ENCODE measurements at regions not wholly inside any gene's neighbourhood (a gene's known extent, or its start where the extent isn't known, plus 50 kb on each side); places are given as distances from the start of the nearest gene placed in this dataset.

DNA sequence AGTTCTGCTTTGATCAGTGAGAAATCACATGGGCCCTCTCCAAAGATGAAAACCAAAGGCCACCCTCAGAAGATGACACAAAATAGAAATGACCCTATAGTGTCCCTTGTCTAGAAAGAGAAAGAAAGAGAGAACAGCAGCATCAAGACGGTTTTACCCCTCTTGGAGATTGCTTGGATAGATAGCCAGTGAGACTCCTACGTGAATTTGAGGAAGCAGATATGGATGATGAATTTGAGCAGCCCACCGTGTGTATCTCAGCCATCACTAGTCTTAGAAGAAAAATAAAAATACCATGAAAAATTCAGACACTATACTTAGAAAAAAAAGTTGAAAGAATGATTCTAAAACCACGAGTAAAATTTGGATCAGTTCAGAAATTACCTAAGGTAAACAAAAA lies 329.1 kb upstream of the CNTNAP5 start:
- Mint-ChIP-seq H3K4me1 (ENCODE audit: low read depth) (no peaks in the 10 kb centered on the region), H3K4me3 (no peak overlapping the region), H3K27me3 (ENCODE audit: insufficient read depth) (no peaks in the 10 kb centered on the region), H3K36me3 (ENCODE audit: low read depth) (no peaks in the 10 kb centered on the region), H3K9me3 (peaks cover 53% of the 10 kb centered on the region), H3K27ac (no peak overlapping the region)
- TF ChIP-seq, protein P1, sequence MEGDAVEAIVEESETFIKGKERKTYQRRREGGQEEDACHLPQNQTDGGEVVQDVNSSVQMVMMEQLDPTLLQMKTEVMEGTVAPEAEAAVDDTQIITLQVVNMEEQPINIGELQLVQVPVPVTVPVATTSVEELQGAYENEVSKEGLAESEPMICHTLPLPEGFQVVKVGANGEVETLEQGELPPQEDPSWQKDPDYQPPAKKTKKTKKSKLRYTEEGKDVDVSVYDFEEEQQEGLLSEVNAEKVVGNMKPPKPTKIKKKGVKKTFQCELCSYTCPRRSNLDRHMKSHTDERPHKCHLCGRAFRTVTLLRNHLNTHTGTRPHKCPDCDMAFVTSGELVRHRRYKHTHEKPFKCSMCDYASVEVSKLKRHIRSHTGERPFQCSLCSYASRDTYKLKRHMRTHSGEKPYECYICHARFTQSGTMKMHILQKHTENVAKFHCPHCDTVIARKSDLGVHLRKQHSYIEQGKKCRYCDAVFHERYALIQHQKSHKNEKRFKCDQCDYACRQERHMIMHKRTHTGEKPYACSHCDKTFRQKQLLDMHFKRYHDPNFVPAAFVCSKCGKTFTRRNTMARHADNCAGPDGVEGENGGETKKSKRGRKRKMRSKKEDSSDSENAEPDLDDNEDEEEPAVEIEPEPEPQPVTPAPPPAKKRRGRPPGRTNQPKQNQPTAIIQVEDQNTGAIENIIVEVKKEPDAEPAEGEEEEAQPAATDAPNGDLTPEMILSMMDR (IDR thresholded peaks at IDR 0.05), result no peak
- no peak for DNase-seq

DNA sequence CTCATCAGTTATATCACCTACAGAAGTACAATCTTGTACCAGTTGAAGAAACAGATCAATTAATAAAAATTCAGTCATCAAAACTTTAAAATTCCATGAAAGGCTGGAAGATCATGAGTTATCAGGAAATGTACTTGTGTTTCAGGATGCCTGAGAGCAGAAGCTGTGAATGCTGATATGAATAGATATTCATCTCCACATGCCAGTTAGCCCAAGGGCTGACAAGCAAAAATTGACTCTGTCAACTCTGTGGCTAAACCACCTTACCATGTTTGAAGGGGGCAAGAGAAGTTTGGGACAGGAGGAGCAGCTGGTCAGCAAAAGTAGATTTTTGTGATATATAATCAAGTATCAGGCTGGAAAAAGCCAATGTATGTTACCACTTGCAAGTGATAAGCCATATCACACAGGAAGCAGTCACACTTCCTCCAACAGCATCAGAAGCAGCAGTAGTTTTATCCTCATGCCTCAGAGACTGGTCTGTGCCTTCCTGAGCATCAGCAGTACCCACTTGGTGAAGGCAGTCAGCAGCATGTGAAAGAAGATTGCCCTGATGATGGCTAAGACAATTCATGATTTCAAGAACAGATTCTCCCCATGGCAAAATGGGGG lies 328.2 kb upstream of the CNTNAP5 start:
- TF ChIP-seq, protein P1 (IDR thresholded peaks at IDR 0.05), result no peak
- Mint-ChIP-seq H3K4me1 (ENCODE audit: low read depth) (no peaks in the 10 kb centered on the region), H3K27me3 (ENCODE audit: insufficient read depth) (no peaks in the 10 kb centered on the region), H3K27ac (no peak overlapping the region), H3K36me3 (ENCODE audit: low read depth) (no peaks in the 10 kb centered on the region), H3K4me3 (no peak overlapping the region), H3K9me3 (peaks cover 44% of the 10 kb centered on the region)
- DNase-seq, result no peak

DNA sequence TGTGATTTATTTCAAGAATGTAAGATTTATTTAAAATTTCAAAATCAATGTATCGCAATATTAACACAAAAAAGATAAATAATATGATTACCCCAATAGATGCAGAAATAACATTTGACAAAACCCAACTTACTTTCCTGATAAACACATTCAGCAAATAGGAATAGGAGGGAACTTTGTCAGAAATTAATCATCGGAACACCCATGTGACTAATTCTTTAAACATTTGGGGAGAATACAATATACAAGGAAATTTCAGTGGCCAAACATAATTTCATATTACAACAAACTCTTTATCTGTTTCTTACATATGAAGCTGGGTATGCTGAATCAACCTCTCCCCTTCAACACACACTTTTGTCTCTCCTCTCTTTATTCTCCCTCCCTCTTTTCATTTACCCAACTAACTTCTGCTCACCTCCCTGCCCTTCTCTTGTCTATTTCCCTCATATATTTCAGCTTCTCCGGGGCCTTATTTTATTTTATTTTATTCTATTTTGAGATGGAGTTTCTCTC lies 309.6 kb upstream of the CNTNAP5 start:
- Mint-ChIP-seq H3K4me1 (ENCODE audit: low read depth) (no peaks in the 10 kb centered on the region), H3K9me3 (peaks cover 29% of the 10 kb centered on the region), H3K36me3 (ENCODE audit: low read depth) (no peaks in the 10 kb centered on the region)

DNA sequence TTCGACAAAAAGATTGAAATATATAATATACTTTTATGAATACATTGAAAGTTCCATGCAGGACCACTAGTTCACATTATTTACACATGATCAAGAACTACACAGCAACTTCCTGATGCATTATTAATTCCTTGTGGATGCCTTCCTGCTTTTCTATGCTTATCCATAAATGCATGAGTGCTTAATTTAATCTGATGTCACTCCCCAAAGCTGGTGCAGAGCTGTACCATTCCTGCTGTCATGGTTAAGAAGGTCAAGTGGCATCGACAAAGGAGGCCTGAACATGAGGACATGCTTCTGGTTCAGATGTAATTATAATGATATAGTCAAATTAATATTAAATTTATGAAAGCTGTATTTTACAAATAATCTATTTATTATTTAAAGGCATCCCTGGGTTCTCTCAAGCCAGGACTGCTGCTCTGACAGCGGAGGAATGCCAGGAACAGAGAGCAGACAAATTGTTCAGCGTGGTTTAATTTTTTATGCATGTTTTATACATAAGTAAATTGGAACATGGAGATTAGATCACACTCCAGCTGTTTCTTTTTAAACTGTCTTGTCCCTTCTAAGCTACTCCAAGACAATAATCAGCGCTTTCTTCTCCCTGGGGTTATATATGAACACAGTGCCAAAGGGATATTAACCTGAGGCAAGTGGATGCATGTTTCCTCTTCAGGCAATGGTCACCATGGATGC lies 307.3 kb upstream of the CNTNAP5 start:
- Mint-ChIP-seq H3K4me3 (no peak overlapping the region), H3K36me3 (ENCODE audit: low read depth) (no peaks in the 10 kb centered on the region; the same call in 1 of the 2 replicates), H3K9me3 (peaks cover 30% of the 10 kb centered on the region), H3K27ac (no peak overlapping the region), H3K27me3 (ENCODE audit: insufficient read depth) (peaks cover 1% of the 10 kb centered on the region; the same call in 1 of the 2 replicates), H3K4me1 (ENCODE audit: low read depth) (no peaks in the 10 kb centered on the region)
- TF ChIP-seq, protein P1 (IDR thresholded peaks at IDR 0.05), result no peak
- DNase-seq, result no peak

More for the DNA sequence above, 309.6 kb upstream of the CNTNAP5 start:
- TF ChIP-seq, protein P1 (IDR thresholded peaks at IDR 0.05), result no peak
- DNase-seq, result no peak
- Mint-ChIP-seq H3K27me3 (ENCODE audit: insufficient read depth) (peaks cover 1% of the 10 kb centered on the region), H3K27ac (no peak overlapping the region), H3K4me3 (no peak overlapping the region)

DNA sequence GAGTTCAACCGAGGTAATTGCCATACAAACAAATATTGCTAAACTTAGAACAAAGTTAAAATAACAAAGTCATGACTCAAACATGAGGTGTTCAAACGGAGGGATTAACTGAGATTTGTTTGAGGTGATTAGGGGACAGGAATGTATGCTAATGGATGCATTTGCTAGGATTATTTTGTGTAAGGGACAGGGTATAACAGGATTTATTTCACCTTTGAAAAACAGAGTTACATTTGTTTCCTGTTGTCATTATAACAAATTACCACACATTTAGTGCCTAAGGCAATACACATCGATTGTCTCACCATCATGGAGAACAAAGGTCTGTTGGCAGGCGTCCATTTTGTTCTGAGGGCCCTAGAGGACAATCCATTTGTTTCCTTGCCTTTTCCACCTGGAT lies 304.3 kb upstream of the CNTNAP5 start:
- H3K4me1 Mint-ChIP-seq (ENCODE audit: low read depth), result no peaks in the 10 kb centered on the region
- no peak overlapping the region for H3K4me3 Mint-ChIP-seq
- H3K36me3 Mint-ChIP-seq (ENCODE audit: low read depth), result no peaks in the 10 kb centered on the region; the same call in 1 of the 2 replicates
- H3K27me3 Mint-ChIP-seq (ENCODE audit: insufficient read depth), result no peaks in the 10 kb centered on the region
- DNase-seq, result no peak
- TF ChIP-seq, protein P1 (IDR thresholded peaks at IDR 0.05), result no peak
- no peak overlapping the region for H3K27ac Mint-ChIP-seq
- H3K9me3 Mint-ChIP-seq, result peaks cover 33% of the 10 kb centered on the region
